ENCODE measurements at regions not wholly inside any gene's neighbourhood (a gene's known extent, or its start where the extent isn't known, plus 50 kb on each side); places are given as distances from the start of the nearest gene placed in this dataset.
"Not testable (repeated sequence)": the region's sequence is repeated elsewhere in the genome, so short reads cannot be mapped to it uniquely, and the experiment has no call there.

GRCh38 chr15:45871121-45871855 is 236.5 kb downstream of the SQOR start:
- DNase-seq (ENCODE audit: low read depth): no peak
- TF ChIP-seq CTCF (conservative IDR thresholded peaks at IDR 0.05; ENCODE audit: low read depth, low read length): no peak
- H3K4me3 ChIP-seq (ENCODE audit: low read depth, low read length): no peak overlapping the region

GRCh38 chr15:45873781-45874180 is 239.0 kb downstream of the SQOR start:
- no peak for TF ChIP-seq CTCF (conservative IDR thresholded peaks at IDR 0.05; ENCODE audit: low read depth, low read length)
- no peak for DNase-seq (ENCODE audit: low read depth)
- H3K4me3 ChIP-seq (ENCODE audit: low read depth, low read length): no peak overlapping the region

GRCh38 chr15:45874566-45874965 is 239.7 kb downstream of the SQOR start:
- H3K4me3 ChIP-seq (ENCODE audit: low read depth, low read length); DNase-seq (ENCODE audit: low read depth): not testable (repeated sequence)

- DNase-seq (ENCODE audit: low read depth): no peak
- no peak for TF ChIP-seq CTCF (conservative IDR thresholded peaks at IDR 0.05; ENCODE audit: low read depth, low read length)
- H3K4me3 ChIP-seq (ENCODE audit: low read depth, low read length): no peak overlapping the region
These were observed 249.5 kb downstream of the SQOR start for GRCh38 chr15:45884289-45884688.

GRCh38 chr15:45884755-45885445 is 250.1 kb downstream of the SQOR start:
- TF ChIP-seq CTCF (conservative IDR thresholded peaks at IDR 0.05; ENCODE audit: low read depth, low read length): no peak
- DNase-seq (ENCODE audit: low read depth): no peak
- no peak overlapping the region for H3K4me3 ChIP-seq (ENCODE audit: low read depth, low read length)

- no peak overlapping the region for H3K4me3 ChIP-seq (ENCODE audit: low read depth, low read length)
- no peak for TF ChIP-seq CTCF (conservative IDR thresholded peaks at IDR 0.05; ENCODE audit: low read depth, low read length)
- DNase-seq (ENCODE audit: low read depth): no peak
These were observed 251.0 kb downstream of the SQOR start for GRCh38 chr15:45885801-45886200.

- no peak for TF ChIP-seq CTCF (conservative IDR thresholded peaks at IDR 0.05; ENCODE audit: low read depth, low read length)
- no peak for DNase-seq (ENCODE audit: low read depth)
- H3K4me3 ChIP-seq (ENCODE audit: low read depth, low read length): no peak overlapping the region
These were observed 256.9 kb downstream of the SQOR start for GRCh38 chr15:45891766-45892165.

Data from choroid plexus epithelial cell (primary cell).